GM23338 (cell line): ENCODE measurements at regions not wholly inside any gene's neighbourhood (a gene's known extent, or its start where the extent isn't known, plus 50 kb on each side); places are given as distances from the start of the nearest gene placed in this dataset.

Source experiments
- ATAC-seq: fragments of 200-7000 bp; cut with Tn5 transposase; 3 replicates; pipeline ENCODE4 v1.9.1; 2020
- DNase-seq: peaks from one replicate; pipeline ENCODE4 v3.0.0-alpha.2; 2015; ENCODE audit warnings: low spot score
- H2AFZ ChIP-seq: fragments of 200-600 bp; sonication (generic); 2 replicates; pipeline ENCODE4 v1.8.0; 2016; ENCODE audit warnings: antibody characterized with exemption, mild to moderate bottlenecking, moderate library complexity
- H3F3A ChIP-seq: fragments of 200-600 bp; sonication (generic); replicated peaks from 2 replicates; pipeline ENCODE4 v1.8.0; 2017; ENCODE audit warnings: antibody characterized with exemption, mixed run types, low read depth
- H3K27ac ChIP-seq: fragments of 200-600 bp; sonication (generic); 2 replicates; pipeline ENCODE4 v1.6.1; 2016; ENCODE audit warnings: low read depth
- H3K27me3 ChIP-seq: fragments of 200-600 bp; sonication (generic); 2 replicates; pipeline ENCODE4 v1.8.0; 2016; ENCODE audit warnings: mild to moderate bottlenecking, mixed run types, moderate library complexity; ENCODE audit not compliant: insufficient read depth
- H3K36me3 ChIP-seq: fragments of 200-600 bp; sonication (generic); 2 replicates; pipeline ENCODE4 v1.8.0; 2016; ENCODE audit warnings: mild to moderate bottlenecking; ENCODE audit not compliant: insufficient read depth
- H3K4me1 ChIP-seq: fragments of 200-600 bp; sonication (generic); 2 replicates; pipeline ENCODE4 v1.8.0; 2016; ENCODE audit warnings: mild to moderate bottlenecking, moderate library complexity; ENCODE audit not compliant: insufficient read depth
- H3K4me2 ChIP-seq: fragments of 200-600 bp; sonication (generic); 2 replicates; pipeline ENCODE4 v1.7.1; 2017; ENCODE audit warnings: mixed run types
- H3K4me3 ChIP-seq: fragments of 200-600 bp; sonication (generic); 2 replicates; pipeline ENCODE4 v1.6.1; 2016; ENCODE audit warnings: mixed run types
- H3K79me2 ChIP-seq: fragments of 200-600 bp; sonication (generic); replicated peaks from 2 replicates; pipeline ENCODE4 v1.8.0; 2017; ENCODE audit warnings: mild to moderate bottlenecking; ENCODE audit not compliant: insufficient read depth
- H3K9me2 ChIP-seq: fragments of 200-600 bp; sonication (generic); 2 replicates; pipeline ENCODE4 v1.8.0; 2017; ENCODE audit not compliant: insufficient read depth
- H4K20me1 ChIP-seq: fragments of 200-600 bp; sonication (generic); replicated peaks from 2 replicates; pipeline ENCODE4 v1.8.0; 2017; ENCODE audit warnings: mild to moderate bottlenecking; ENCODE audit not compliant: insufficient read depth
- H3K27ac Mint-ChIP-seq: 2 replicates; pipeline ENCODE4 v1.8.0; 2020; ENCODE audit warnings: inconsistent platforms, mild to moderate bottlenecking, moderate library complexity, mixed read lengths
- H3K27me3 Mint-ChIP-seq: 3 replicates; pipeline ENCODE4 v1.8.0; 2022; ENCODE audit warnings: low read depth, mild to moderate bottlenecking, moderate library complexity, mixed read lengths, inconsistent platforms; ENCODE audit not compliant: insufficient read depth, poor library complexity
- H3K36me3 Mint-ChIP-seq: 3 replicates; pipeline ENCODE4 v1.8.0; 2021; ENCODE audit warnings: low read depth, mild to moderate bottlenecking, inconsistent platforms, moderate library complexity, mixed read lengths
- H3K4me1 Mint-ChIP-seq: 3 replicates; pipeline ENCODE4 v1.8.0; 2020; ENCODE audit warnings: mild to moderate bottlenecking, inconsistent platforms, mixed read lengths
- H3K4me3 Mint-ChIP-seq: 3 replicates; pipeline ENCODE4 v1.8.0; 2021; ENCODE audit warnings: moderate library complexity, mild to moderate bottlenecking, inconsistent platforms, mixed read lengths
- H3K9me3 Mint-ChIP-seq: 3 replicates; pipeline ENCODE4 v1.8.0; 2020; ENCODE audit warnings: moderate library complexity, mild to moderate bottlenecking, inconsistent platforms, mixed read lengths
- CREB1 ChIP-seq: fragments of 250-450 bp; sonication (Bioruptor Pico); IDR thresholded peaks from 2 replicates; pipeline ENCODE4 v1.5.0; 2020; ENCODE audit warnings: low read depth, mild to moderate bottlenecking, moderate library complexity
- EZH2 ChIP-seq: fragments of 200-600 bp; sonication (generic); IDR thresholded peaks from one replicate; pipeline ENCODE4 v1.8.0; 2017; ENCODE audit warnings: antibody characterized with exemption, mild to moderate bottlenecking, low read depth; ENCODE audit not compliant: unreplicated experiment
- EZH2phosphoT487 ChIP-seq: fragments of 200-600 bp; sonication (generic); IDR thresholded peaks from one replicate; pipeline ENCODE4 v1.8.1; 2018; ENCODE audit warnings: antibody characterized with exemption; ENCODE audit not compliant: unreplicated experiment
- JUNB ChIP-seq: IDR thresholded peaks from one replicate; pipeline ENCODE4 v1.6.1; 2016; ENCODE audit warnings: antibody characterized with exemption; ENCODE audit not compliant: unreplicated experiment
- NANOG ChIP-seq: IDR thresholded peaks from 2 replicates; pipeline ENCODE4 v1.6.1; 2016; ENCODE audit warnings: antibody characterized with exemption, borderline replicate concordance
- POLR2AphosphoS5 ChIP-seq: IDR thresholded peaks from 2 replicates; pipeline ENCODE4 v1.6.1; 2016; ENCODE audit warnings: antibody characterized with exemption, low read depth
- REST ChIP-seq: IDR thresholded peaks from one replicate; pipeline ENCODE4 v1.6.1; 2018; ENCODE audit warnings: antibody characterized with exemption; ENCODE audit not compliant: unreplicated experiment
- STAT1 ChIP-seq: IDR thresholded peaks from one replicate; pipeline ENCODE4 v1.6.1; 2016; ENCODE audit warnings: antibody characterized with exemption; ENCODE audit not compliant: unreplicated experiment
- ZNF114 ChIP-seq: fragments of 250-450 bp; sonication (Bioruptor Pico); IDR thresholded peaks from 2 replicates; pipeline ENCODE4 v1.5.0; 2020; ENCODE audit warnings: mild to moderate bottlenecking, moderate library complexity
- ZNF331 ChIP-seq: fragments of 250-450 bp; sonication (Bioruptor Pico); IDR thresholded peaks from 2 replicates; pipeline ENCODE4 v1.5.0; 2020; ENCODE audit warnings: low read depth, mild to moderate bottlenecking, moderate library complexity
- ZNF462 ChIP-seq: fragments of 250-450 bp; sonication (Bioruptor Pico); IDR thresholded peaks from 2 replicates; pipeline ENCODE4 v1.5.0; 2020; ENCODE audit warnings: mild to moderate bottlenecking, moderate library complexity
- TF ChIP-seq, protein P1 (sequence below): IDR thresholded peaks from 2 replicates; pipeline ENCODE4 v1.6.1; 2016; ENCODE audit warnings: antibody characterized with exemption
- TF ChIP-seq, protein P2 (sequence below), 2 experiments: fragments of 200-600 bp in 1 of 2; sonication (generic) in 1 of 2; conservative IDR thresholded peaks; 2 replicates each; pipeline versions ENCODE4 v1.5.1 to v1.6.1; 2016 to 2017; ENCODE audit warnings: antibody characterized with exemption in 2 of 2, low read depth in 2 of 2, mild to moderate bottlenecking in 2 of 2, moderate library complexity in 1 of 2

- Mint-ChIP-seq H3K4me3 (no peak overlapping the region), H3K9me3 (peaks cover 3% of the 10 kb centered on the region; the same call in 1 of the 3 replicates), H3K36me3 (no peaks in the 10 kb centered on the region), H3K27me3 (no peaks in the 10 kb centered on the region), H3K4me1 (no peaks in the 10 kb centered on the region), H3K27ac (no peak overlapping the region)
- no peaks in the 10 kb centered on the region for H3K4me1 ChIP-seq
- no peaks in the 10 kb centered on the region for H3K36me3 ChIP-seq
- no peaks in the 10 kb centered on the region for H3K9me2 ChIP-seq
- ATAC-seq (no peak), DNase-seq (no peak)
- TF ChIP-seq EZH2phosphoT487, result no peak
- no peak for TF ChIP-seq CREB1 (CRISPR knock-in tag)
- no peak for TF ChIP-seq ZNF462 (CRISPR knock-in tag)
- TF ChIP-seq POLR2AphosphoS5, result no peak
- no peak for TF ChIP-seq NANOG
- TF ChIP-seq REST, result no peak
- TF ChIP-seq ZNF331 (CRISPR knock-in tag), result no peak
- no peak for TF ChIP-seq JUNB
- TF ChIP-seq, protein P1, sequence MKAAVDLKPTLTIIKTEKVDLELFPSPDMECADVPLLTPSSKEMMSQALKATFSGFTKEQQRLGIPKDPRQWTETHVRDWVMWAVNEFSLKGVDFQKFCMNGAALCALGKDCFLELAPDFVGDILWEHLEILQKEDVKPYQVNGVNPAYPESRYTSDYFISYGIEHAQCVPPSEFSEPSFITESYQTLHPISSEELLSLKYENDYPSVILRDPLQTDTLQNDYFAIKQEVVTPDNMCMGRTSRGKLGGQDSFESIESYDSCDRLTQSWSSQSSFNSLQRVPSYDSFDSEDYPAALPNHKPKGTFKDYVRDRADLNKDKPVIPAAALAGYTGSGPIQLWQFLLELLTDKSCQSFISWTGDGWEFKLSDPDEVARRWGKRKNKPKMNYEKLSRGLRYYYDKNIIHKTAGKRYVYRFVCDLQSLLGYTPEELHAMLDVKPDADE, result no peak
- TF ChIP-seq ZNF114, result no peak
- TF ChIP-seq STAT1, result no peak
- TF ChIP-seq, protein P2, sequence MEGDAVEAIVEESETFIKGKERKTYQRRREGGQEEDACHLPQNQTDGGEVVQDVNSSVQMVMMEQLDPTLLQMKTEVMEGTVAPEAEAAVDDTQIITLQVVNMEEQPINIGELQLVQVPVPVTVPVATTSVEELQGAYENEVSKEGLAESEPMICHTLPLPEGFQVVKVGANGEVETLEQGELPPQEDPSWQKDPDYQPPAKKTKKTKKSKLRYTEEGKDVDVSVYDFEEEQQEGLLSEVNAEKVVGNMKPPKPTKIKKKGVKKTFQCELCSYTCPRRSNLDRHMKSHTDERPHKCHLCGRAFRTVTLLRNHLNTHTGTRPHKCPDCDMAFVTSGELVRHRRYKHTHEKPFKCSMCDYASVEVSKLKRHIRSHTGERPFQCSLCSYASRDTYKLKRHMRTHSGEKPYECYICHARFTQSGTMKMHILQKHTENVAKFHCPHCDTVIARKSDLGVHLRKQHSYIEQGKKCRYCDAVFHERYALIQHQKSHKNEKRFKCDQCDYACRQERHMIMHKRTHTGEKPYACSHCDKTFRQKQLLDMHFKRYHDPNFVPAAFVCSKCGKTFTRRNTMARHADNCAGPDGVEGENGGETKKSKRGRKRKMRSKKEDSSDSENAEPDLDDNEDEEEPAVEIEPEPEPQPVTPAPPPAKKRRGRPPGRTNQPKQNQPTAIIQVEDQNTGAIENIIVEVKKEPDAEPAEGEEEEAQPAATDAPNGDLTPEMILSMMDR (conservative IDR thresholded peaks at IDR 0.05; ENCODE audit: low read depth in 2 of 2), result no peak
- no peak for TF ChIP-seq EZH2
- H4K20me1 ChIP-seq, result no peaks in the 10 kb centered on the region
- no peaks in the 10 kb centered on the region for H3K27me3 ChIP-seq
- no peak overlapping the region for H3K27ac ChIP-seq
- H3K79me2 ChIP-seq, result no peaks in the 10 kb centered on the region
- no peak overlapping the region for H3K4me2 ChIP-seq
- H3K4me3 ChIP-seq, result no peak overlapping the region
- no peaks in the 10 kb centered on the region for H3F3A ChIP-seq
- H2AFZ ChIP-seq, result no peak overlapping the region
These were observed 495.1 kb upstream of the DAB2 start for GRCh38 chr5:39919876-39920275.
